ENCODE measurements at regions not wholly inside any gene's neighbourhood (a gene's known extent, or its start where the extent isn't known, plus 50 kb on each side); places are given as distances from the start of the nearest gene placed in this dataset.

- no peak for DNase-seq (ENCODE audit: low read depth, low spot score)
Measured at GRCh38 chr1:14100919-14101318, 400.9 kb downstream of the PRDM2 start.

GRCh38 chr1:14102180-14102579 is 402.2 kb downstream of the PRDM2 start:
- DNase-seq (ENCODE audit: low read depth, low spot score) = no peak

GRCh38 chr1:14103878-14104430 is 404.0 kb downstream of the PRDM2 start:
- no peak for DNase-seq (ENCODE audit: low read depth, low spot score)

GRCh38 chr1:14106126-14106525 is 406.1 kb downstream of the PRDM2 start:
- DNase-seq (ENCODE audit: low read depth, low spot score) = no peak

GRCh38 chr1:14106679-14107313 is 406.8 kb downstream of the PRDM2 start:
- DNase-seq (ENCODE audit: low read depth, low spot score) = no peak

GRCh38 chr1:14108356-14109275 is 408.6 kb downstream of the PRDM2 start:
- no peak for DNase-seq (ENCODE audit: low read depth, low spot score)

- DNase-seq (ENCODE audit: low read depth, low spot score) = no peak
Measured at GRCh38 chr1:14109276-14109635, 409.3 kb downstream of the PRDM2 start.

- DNase-seq (ENCODE audit: low read depth, low spot score) = no peak
Measured at GRCh38 chr1:14110040-14110439, 410.1 kb downstream of the PRDM2 start.

GRCh38 chr1:14111121-14111520 is 411.1 kb downstream of the PRDM2 start:
- no peak for DNase-seq (ENCODE audit: low read depth, low spot score)

GRCh38 chr1:14112613-14113012 is 412.6 kb downstream of the PRDM2 start:
- no peak for DNase-seq (ENCODE audit: low read depth, low spot score)

GRCh38 chr1:14113271-14113670 is 413.3 kb downstream of the PRDM2 start:
- no peak for DNase-seq (ENCODE audit: low read depth, low spot score)

GRCh38 chr1:14113841-14114567 is 414.0 kb downstream of the PRDM2 start:
- DNase-seq (ENCODE audit: low read depth, low spot score) = peak; percentile 74

GRCh38 chr1:14115976-14116375 is 416.0 kb downstream of the PRDM2 start:
- no peak for DNase-seq (ENCODE audit: low read depth, low spot score)

GRCh38 chr1:14117700-14118099 is 417.7 kb downstream of the PRDM2 start:
- no peak for DNase-seq (ENCODE audit: low read depth, low spot score)

- no peak for DNase-seq (ENCODE audit: low read depth, low spot score)
Measured at GRCh38 chr1:14118691-14119485, 418.9 kb downstream of the PRDM2 start.

GRCh38 chr1:14120895-14121294 is 420.9 kb downstream of the PRDM2 start:
- no peak for DNase-seq (ENCODE audit: low read depth, low spot score)

- DNase-seq (ENCODE audit: low read depth, low spot score) = no peak
Measured at GRCh38 chr1:14128096-14128495, 428.1 kb downstream of the PRDM2 start.

- no peak for DNase-seq (ENCODE audit: low read depth, low spot score)
Measured at GRCh38 chr1:14129009-14129408, 429.0 kb downstream of the PRDM2 start.

GRCh38 chr1:14135070-14135469 is 435.1 kb downstream of the PRDM2 start:
- no peak for DNase-seq (ENCODE audit: low read depth, low spot score)

GRCh38 chr1:14136152-14136763 is 436.3 kb downstream of the PRDM2 start:
- peak; percentile 90 for DNase-seq (ENCODE audit: low read depth, low spot score)

- DNase-seq (ENCODE audit: low read depth, low spot score) = no peak
Measured at GRCh38 chr1:14136881-14137280, 436.9 kb downstream of the PRDM2 start.

All from iPS DF 19.7 (cell line).